HG02852 (cell line): ENCODE measurements at regions not wholly inside any gene's neighbourhood (a gene's known extent, or its start where the extent isn't known, plus 50 kb on each side); places are given as distances from the start of the nearest gene placed in this dataset.

Source experiments
- ATAC-seq: cut with Tn5 transposase; IDR thresholded peaks from one replicate; pipeline ENCODE4 v1.9.1; 2021; ENCODE audit warnings: mild to moderate bottlenecking, moderate library complexity; ENCODE audit not compliant: unreplicated experiment

GRCh38 chr3:43783987-43784639 is 93.4 kb downstream of the ABHD5 start:
- ATAC-seq, result no peak

- ATAC-seq, result no peak
These were observed 93.9 kb downstream of the ABHD5 start for GRCh38 chr3:43784640-43785011.

GRCh38 chr3:43785551-43785950 is 94.8 kb downstream of the ABHD5 start:
- ATAC-seq, result no peak

GRCh38 chr3:43786102-43786501 is 95.4 kb downstream of the ABHD5 start:
- ATAC-seq, result no peak

- ATAC-seq, result no peak
These were observed 96.0 kb downstream of the ABHD5 start for GRCh38 chr3:43786526-43787305.

GRCh38 chr3:43787330-43787729 is 96.6 kb downstream of the ABHD5 start:
- ATAC-seq, result no peak

- ATAC-seq, result no peak
These were observed 98.3 kb downstream of the ABHD5 start for GRCh38 chr3:43789028-43789427.

- no peak for ATAC-seq
These were observed 99.3 kb downstream of the ABHD5 start for GRCh38 chr3:43790060-43790459.

- no peak for ATAC-seq
These were observed 99.7 kb downstream of the ABHD5 start for GRCh38 chr3:43790476-43790875.

GRCh38 chr3:43791246-43791645 is 100.5 kb downstream of the ABHD5 start:
- no peak for ATAC-seq

GRCh38 chr3:43792904-43793303 is 102.2 kb downstream of the ABHD5 start:
- no peak for ATAC-seq

- ATAC-seq, result no peak
These were observed 103.1 kb downstream of the ABHD5 start for GRCh38 chr3:43793648-43794372.

GRCh38 chr3:43794776-43795175 is 104.0 kb downstream of the ABHD5 start:
- ATAC-seq, result no peak

- no peak for ATAC-seq
These were observed 104.8 kb downstream of the ABHD5 start for GRCh38 chr3:43795491-43795890.

- ATAC-seq, result no peak
These were observed 105.4 kb downstream of the ABHD5 start for GRCh38 chr3:43796041-43796596.

- no peak for ATAC-seq
These were observed 107.1 kb downstream of the ABHD5 start for GRCh38 chr3:43797794-43798193.

- no peak for ATAC-seq
These were observed 120.1 kb downstream of the ABHD5 start for GRCh38 chr3:43810797-43811196.

- ATAC-seq, result no peak
These were observed 123.7 kb downstream of the ABHD5 start for GRCh38 chr3:43814461-43814860.

GRCh38 chr3:43816372-43816771 is 125.6 kb downstream of the ABHD5 start:
- no peak for ATAC-seq

- no peak for ATAC-seq
These were observed 126.3 kb downstream of the ABHD5 start for GRCh38 chr3:43817064-43817463.

GRCh38 chr3:43817825-43818224 is 127.1 kb downstream of the ABHD5 start:
- ATAC-seq, result no peak

- no peak for ATAC-seq
These were observed 127.5 kb downstream of the ABHD5 start for GRCh38 chr3:43818229-43818628.
